MCF 10A (cell line): ENCODE measurements at regions not wholly inside any gene's neighbourhood (a gene's known extent, or its start where the extent isn't known, plus 50 kb on each side); places are given as distances from the start of the nearest gene placed in this dataset.

Experiments used
- BruUV-seq: library from RNA; stranded (reverse); fragments of 400-500 nt; replicated peaks from 2 replicates; lab custom pipeline; 2021; lab: Mats Ljungman, UMichigan
- CTCF ChIA-PET: fragments of 300-600 bp; sonication (Branson Sonifier 250); formaldehyde crosslinking; extraction: SDS; loops from one replicate; lab custom pipeline; 2021; ENCODE audit warnings: antibody characterized with exemption, inconsistent platforms; lab: Yijun Ruan, JAX
- POLR2A ChIA-PET: fragments of 300-600, 350-650 bp; sonication (Branson Sonifier 250); formaldehyde crosslinking; extraction: SDS; loops from one replicate; lab custom pipeline; 2020; ENCODE audit warnings: antibody characterized with exemption, inconsistent platforms; lab: Yijun Ruan, JAX
- DNase-seq: peaks from one replicate; pipeline ENCODE4 v3.0.0-alpha.2; 2018; ENCODE audit not compliant: unreplicated experiment
- H3K27ac Mint-ChIP-seq: one replicate; pipeline ENCODE4 v1.8.0; 2022; ENCODE audit warnings: mild to moderate bottlenecking, low read depth, mixed read lengths; ENCODE audit not compliant: unreplicated experiment
- H3K27me3 Mint-ChIP-seq: one replicate; pipeline ENCODE4 v1.8.0; 2022; ENCODE audit warnings: mixed read lengths; ENCODE audit not compliant: insufficient read depth, unreplicated experiment
- H3K36me3 Mint-ChIP-seq: one replicate; pipeline ENCODE4 v1.8.0; 2022; ENCODE audit warnings: mild to moderate bottlenecking, moderate library complexity, mixed read lengths; ENCODE audit not compliant: insufficient read depth, unreplicated experiment
- H3K4me1 Mint-ChIP-seq: one replicate; pipeline ENCODE4 v1.8.0; 2022; ENCODE audit warnings: mixed read lengths; ENCODE audit not compliant: insufficient read depth, unreplicated experiment
- H3K4me3 Mint-ChIP-seq: one replicate; pipeline ENCODE4 v1.8.0; 2022; ENCODE audit warnings: mild to moderate bottlenecking, moderate library complexity, mixed read lengths; ENCODE audit not compliant: unreplicated experiment
- H3K9me3 Mint-ChIP-seq: one replicate; pipeline ENCODE4 v1.8.0; 2022; ENCODE audit warnings: mixed read lengths; ENCODE audit not compliant: unreplicated experiment
- CTCF ChIP-seq: fragments of 200-600 bp; IDR thresholded peaks from one replicate; pipeline ENCODE4 v1.8.0; 2022; ENCODE audit warnings: antibody characterized with exemption, mild to moderate bottlenecking; ENCODE audit not compliant: unreplicated experiment
- intact Hi-C: fragments of 100-400 bp; cut with micrococcal nuclease; formaldehyde crosslinking; loops from 2 replicates; pipeline ENCODE4 v1.14.1; 2022

DNA sequence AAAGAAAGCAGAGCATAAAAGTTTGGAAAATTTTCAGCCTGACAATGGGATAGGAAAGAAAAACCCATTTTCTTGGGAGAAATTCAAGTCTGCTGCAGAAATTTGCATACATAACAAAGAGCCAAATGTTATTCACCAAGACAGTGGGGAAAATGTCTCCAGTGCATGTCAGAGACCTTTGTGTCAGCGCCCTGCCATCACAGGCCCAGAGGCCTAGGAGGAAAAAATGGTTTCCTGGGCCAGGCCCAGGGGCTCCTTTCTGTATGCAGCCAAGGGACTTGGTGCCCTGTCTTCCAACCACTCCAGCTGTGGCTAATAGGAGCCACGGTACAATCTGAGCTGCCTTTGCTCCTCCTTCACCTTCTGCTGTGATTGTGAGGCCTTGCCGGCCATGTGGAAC is 189.1 kb upstream of the PITRM1 start:
- no peaks in the 10 kb centered on the region for H3K36me3 Mint-ChIP-seq
- H3K4me3 Mint-ChIP-seq = no peak overlapping the region
- POLR2A ChIA-PET = no interaction called here
- DNase-seq = no peak
- H3K27me3 Mint-ChIP-seq = no peaks in the 10 kb centered on the region
- CTCF ChIA-PET = interaction anchor here (0.6 to 0.7 kb wide), 2 partner anchors 72 to 74 kb away, joined by 3 read pairs; no protein-coding TSS in a partner anchor
- no peak overlapping the region for H3K27ac Mint-ChIP-seq
- no peak for TF ChIP-seq CTCF
- H3K9me3 Mint-ChIP-seq = peaks cover 9% of the 10 kb centered on the region
- H3K4me1 Mint-ChIP-seq = no peaks in the 10 kb centered on the region
- BruUV-seq = no TSS peak
- intact Hi-C loops = no loop called here

DNA sequence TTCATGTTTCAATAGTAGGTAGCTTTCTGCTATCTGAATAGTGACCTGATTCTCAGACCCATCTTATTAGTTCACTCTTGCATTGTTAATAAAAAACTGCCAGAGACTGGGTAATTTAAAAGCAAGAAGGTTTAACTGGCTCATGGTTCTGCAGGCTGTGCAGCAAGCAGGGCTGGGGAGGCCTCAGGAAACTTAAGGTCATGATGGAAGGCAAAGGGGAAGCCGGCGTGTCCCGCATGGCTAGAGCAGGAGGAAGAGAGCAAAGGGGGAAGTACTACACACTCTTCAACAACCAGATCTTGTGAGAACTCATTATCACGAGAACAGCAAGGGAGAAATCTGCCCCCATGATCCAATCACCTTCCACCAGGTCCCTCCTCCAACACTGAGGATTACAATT is 185.2 kb upstream of the PITRM1 start:
- Mint-ChIP-seq H3K27ac (no peak overlapping the region), H3K4me1 (no peaks in the 10 kb centered on the region), H3K9me3 (peaks cover 9% of the 10 kb centered on the region), H3K36me3 (no peaks in the 10 kb centered on the region), H3K27me3 (no peaks in the 10 kb centered on the region), H3K4me3 (no peak overlapping the region)
- TF ChIP-seq CTCF = no peak
- ChIA-PET POLR2A (no interaction called here), CTCF (no interaction called here)
- no peak for DNase-seq
- intact Hi-C loops = no loop called here
- no TSS peak for BruUV-seq

DNA sequence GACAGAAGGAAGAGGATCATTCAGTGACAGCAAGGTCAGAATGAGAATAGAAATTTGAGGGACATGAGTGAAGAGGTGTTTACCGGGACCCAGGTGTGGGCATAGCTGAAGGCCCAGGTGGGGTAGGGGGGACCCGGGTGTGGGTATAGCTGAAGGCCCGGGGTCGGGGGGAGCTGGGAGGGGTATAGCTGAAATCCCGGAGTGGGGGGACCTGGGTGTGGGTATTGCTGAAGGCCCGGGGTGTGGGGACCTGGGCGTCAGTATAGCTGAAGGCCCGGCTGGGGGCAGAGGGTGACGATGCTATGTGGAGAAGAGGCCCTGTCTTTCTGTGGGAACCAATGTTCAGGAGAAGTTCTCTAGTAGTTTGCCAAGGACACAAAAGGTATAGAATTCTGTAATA is 183.0 kb upstream of the PITRM1 start:
- ChIA-PET POLR2A (no interaction called here), CTCF (interaction anchor here (0.6 to 0.7 kb wide), 2 partner anchors 105 to 260 kb away, joined by 3 to 4 read pairs; no protein-coding TSS in a partner anchor)
- Mint-ChIP-seq H3K27me3 (peaks cover 10% of the 10 kb centered on the region), H3K4me1 (peaks cover 5% of the 10 kb centered on the region), H3K27ac (no peak overlapping the region), H3K36me3 (no peaks in the 10 kb centered on the region), H3K9me3 (no peaks in the 10 kb centered on the region), H3K4me3 (no peak overlapping the region)
- intact Hi-C loops = no loop called here
- no peak for DNase-seq
- TF ChIP-seq CTCF = no peak
- BruUV-seq = no TSS peak

DNA sequence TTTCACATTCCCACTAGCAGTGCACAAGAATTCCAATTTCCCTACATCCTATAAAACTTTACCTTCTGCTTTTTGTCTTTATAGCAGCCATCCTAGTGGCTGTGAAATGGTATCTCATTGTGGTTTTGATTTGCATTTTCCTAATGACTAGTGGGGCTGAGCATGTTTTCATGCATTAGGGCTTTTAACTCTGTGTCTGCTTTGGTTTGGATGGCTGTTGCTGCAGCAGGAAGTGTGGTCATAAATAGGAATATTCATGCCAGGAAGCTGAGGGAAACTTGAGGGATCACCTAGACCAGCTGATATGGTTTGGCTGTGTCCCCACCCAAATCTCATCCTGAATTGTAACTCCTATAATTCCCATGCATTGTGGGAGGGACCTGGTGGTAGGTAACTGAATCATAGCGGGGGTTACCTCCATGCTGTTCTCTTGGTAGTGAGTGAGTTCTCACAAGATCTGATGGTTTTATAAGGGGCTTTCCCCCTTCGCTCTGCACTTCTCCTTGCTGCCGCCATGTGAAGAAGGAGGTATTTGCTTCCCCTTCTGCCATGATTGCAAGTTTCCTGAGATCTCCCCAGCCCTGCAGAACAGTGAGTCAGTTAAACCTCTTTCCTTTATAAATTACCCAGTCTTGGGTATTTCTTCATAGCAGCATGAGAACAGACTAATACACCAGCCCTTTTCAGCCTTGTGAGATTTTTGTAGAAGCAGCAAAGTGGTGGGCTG is 181.8 kb upstream of the PITRM1 start:
- no peak for DNase-seq
- Mint-ChIP-seq H3K36me3 (no peaks in the 10 kb centered on the region), H3K4me1 (peaks cover 5% of the 10 kb centered on the region), H3K27me3 (peaks cover 12% of the 10 kb centered on the region), H3K4me3 (no peak overlapping the region), H3K27ac (no peak overlapping the region), H3K9me3 (no peaks in the 10 kb centered on the region)
- ChIA-PET POLR2A (no interaction called here), CTCF (interaction anchor here (1.2 kb wide), 1 partner anchor 20 kb away, joined by 3 read pairs; no protein-coding TSS in a partner anchor)
- no TSS peak for BruUV-seq
- intact Hi-C loops = no loop called here
- TF ChIP-seq CTCF = no peak
